ENCODE measurements at regions not wholly inside any gene's neighbourhood (a gene's known extent, or its start where the extent isn't known, plus 50 kb on each side); places are given as distances from the start of the nearest gene placed in this dataset.

DNA sequence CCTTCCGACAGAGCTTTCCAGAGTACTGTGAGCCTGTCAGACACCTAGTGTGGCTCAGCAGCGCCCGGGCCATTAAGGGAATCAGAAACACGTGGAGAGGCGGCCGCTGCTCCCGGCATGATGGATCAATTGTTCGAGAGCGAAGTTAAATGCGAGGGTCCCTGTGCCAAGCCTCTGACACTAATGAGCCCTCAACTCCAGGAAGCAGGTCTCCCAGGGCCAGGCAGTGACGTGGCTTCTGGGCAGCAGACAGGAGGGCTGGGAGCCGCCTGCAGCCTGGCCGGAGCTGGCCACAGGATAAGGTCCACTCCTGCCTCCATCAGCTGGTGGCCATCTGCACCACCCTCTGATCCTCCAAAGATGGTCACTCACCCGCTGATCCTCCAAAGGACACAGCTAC is 67.5 kb upstream of the CLDN14 start:
- TF ChIP-seq, protein P1, sequence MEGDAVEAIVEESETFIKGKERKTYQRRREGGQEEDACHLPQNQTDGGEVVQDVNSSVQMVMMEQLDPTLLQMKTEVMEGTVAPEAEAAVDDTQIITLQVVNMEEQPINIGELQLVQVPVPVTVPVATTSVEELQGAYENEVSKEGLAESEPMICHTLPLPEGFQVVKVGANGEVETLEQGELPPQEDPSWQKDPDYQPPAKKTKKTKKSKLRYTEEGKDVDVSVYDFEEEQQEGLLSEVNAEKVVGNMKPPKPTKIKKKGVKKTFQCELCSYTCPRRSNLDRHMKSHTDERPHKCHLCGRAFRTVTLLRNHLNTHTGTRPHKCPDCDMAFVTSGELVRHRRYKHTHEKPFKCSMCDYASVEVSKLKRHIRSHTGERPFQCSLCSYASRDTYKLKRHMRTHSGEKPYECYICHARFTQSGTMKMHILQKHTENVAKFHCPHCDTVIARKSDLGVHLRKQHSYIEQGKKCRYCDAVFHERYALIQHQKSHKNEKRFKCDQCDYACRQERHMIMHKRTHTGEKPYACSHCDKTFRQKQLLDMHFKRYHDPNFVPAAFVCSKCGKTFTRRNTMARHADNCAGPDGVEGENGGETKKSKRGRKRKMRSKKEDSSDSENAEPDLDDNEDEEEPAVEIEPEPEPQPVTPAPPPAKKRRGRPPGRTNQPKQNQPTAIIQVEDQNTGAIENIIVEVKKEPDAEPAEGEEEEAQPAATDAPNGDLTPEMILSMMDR (IDR thresholded peaks at IDR 0.05): no peak
- TF ChIP-seq POLR2A (IDR thresholded peaks at IDR 0.05): no peak
- no peak for TF ChIP-seq POLR2AphosphoS5 (IDR thresholded peaks at IDR 0.05)
